ENCODE measurements at regions not wholly inside any gene's neighbourhood (a gene's known extent, or its start where the extent isn't known, plus 50 kb on each side); places are given as distances from the start of the nearest gene placed in this dataset.

- H3K79me2 ChIP-seq (ENCODE audit: control insufficient read depth, insufficient read depth, low read length) = no peaks in the 10 kb centered on the region
- no peaks in the 10 kb centered on the region for H4K20me1 ChIP-seq (ENCODE audit: control insufficient read depth, extremely low read depth, insufficient read depth, low read length)
- no peak overlapping the region for H3K27ac ChIP-seq (ENCODE audit: control insufficient read depth, insufficient read depth, low read length)
- H3K4me1 ChIP-seq (ENCODE audit: control insufficient read depth, extremely low read depth, insufficient read depth, low read length) = no peaks in the 10 kb centered on the region
- peaks cover 6% of the 10 kb centered on the region for H3K27me3 ChIP-seq (ENCODE audit: control insufficient read depth, extremely low read depth, insufficient read depth, low read length)
- no peak for DNase-seq (ENCODE audit: low read depth, low spot score)
- TF ChIP-seq CTCF (optimal IDR thresholded peaks at IDR 0.05 in 1 of 3, IDR thresholded peaks at IDR 0.05 in 1 of 3, conservative IDR thresholded peaks at IDR 0.05 in 1 of 3; ENCODE audit: extremely low read depth in 1 of 3, insufficient read depth in 2 of 3, low read length in 3 of 3) (no peak), EZH2 (IDR thresholded peaks at IDR 0.05; ENCODE audit: low read length) (no peak)
- dilution Hi-C loops (cut with MboI; ENCODE audit: extremely low pct_ligation_motif_present, low sequenced_read_pairs) = no loop called here
- no peak overlapping the region for H2AFZ ChIP-seq (ENCODE audit: control insufficient read depth, low read length)
- no peak overlapping the region for H3K4me3 ChIP-seq (ENCODE audit: control insufficient read depth in 2 of 3, extremely low read depth in 1 of 3, insufficient read depth in 2 of 3, low read depth in 1 of 3, low read length in 3 of 3)
- no peaks in the 10 kb centered on the region for H3K9me1 ChIP-seq (ENCODE audit: control insufficient read depth, extremely low read depth, insufficient read depth, low read length)
- H3K36me3 ChIP-seq (ENCODE audit: control insufficient read depth in 2 of 2, extremely low read depth in 1 of 2, insufficient read depth in 2 of 2, low read length in 2 of 2) = no peaks in the 10 kb centered on the region
- no peak overlapping the region for H3K9ac ChIP-seq (ENCODE audit: control insufficient read depth, extremely low read depth, insufficient read depth, low read length)
- no peak overlapping the region for H3K4me2 ChIP-seq (ENCODE audit: control insufficient read depth, extremely low read depth, insufficient read depth, low read depth, low read length)
- no peaks in the 10 kb centered on the region for H3K9me3 ChIP-seq (ENCODE audit: control insufficient read depth, low read depth, low read length)
- FAIRE-seq = no peak
Measured at GRCh38 chr1:29506678-29507225, 270.4 kb downstream of the PTPRU start.

- Histone ChIP-seq H3K79me2 (ENCODE audit: control insufficient read depth, insufficient read depth, low read length) (no peaks in the 10 kb centered on the region), H3K9me1 (ENCODE audit: control insufficient read depth, extremely low read depth, insufficient read depth, low read length) (no peaks in the 10 kb centered on the region), H3K9ac (ENCODE audit: control insufficient read depth, extremely low read depth, insufficient read depth, low read length) (no peak overlapping the region), H3K9me3 (ENCODE audit: control insufficient read depth, low read depth, low read length) (no peaks in the 10 kb centered on the region), H3K4me3 (ENCODE audit: control insufficient read depth in 2 of 3, extremely low read depth in 1 of 3, insufficient read depth in 2 of 3, low read depth in 1 of 3, low read length in 3 of 3) (no peak overlapping the region), H4K20me1 (ENCODE audit: control insufficient read depth, extremely low read depth, insufficient read depth, low read length) (no peaks in the 10 kb centered on the region), H3K4me1 (ENCODE audit: control insufficient read depth, extremely low read depth, insufficient read depth, low read length) (no peaks in the 10 kb centered on the region), H3K27me3 (ENCODE audit: control insufficient read depth, extremely low read depth, insufficient read depth, low read length) (peaks cover 4% of the 10 kb centered on the region), H2AFZ (ENCODE audit: control insufficient read depth, low read length) (no peak overlapping the region), H3K27ac (ENCODE audit: control insufficient read depth, insufficient read depth, low read length) (no peak overlapping the region), H3K4me2 (ENCODE audit: control insufficient read depth, extremely low read depth, insufficient read depth, low read depth, low read length) (no peak overlapping the region), H3K36me3 (ENCODE audit: control insufficient read depth in 2 of 2, extremely low read depth in 1 of 2, insufficient read depth in 2 of 2, low read length in 2 of 2) (no peaks in the 10 kb centered on the region)
- no peak for FAIRE-seq
- TF ChIP-seq CTCF (optimal IDR thresholded peaks at IDR 0.05 in 1 of 3, IDR thresholded peaks at IDR 0.05 in 1 of 3, conservative IDR thresholded peaks at IDR 0.05 in 1 of 3; ENCODE audit: extremely low read depth in 1 of 3, insufficient read depth in 2 of 3, low read length in 3 of 3) = no peak
- no peak for TF ChIP-seq EZH2 (IDR thresholded peaks at IDR 0.05; ENCODE audit: low read length)
- no peak for DNase-seq (ENCODE audit: low read depth, low spot score)
- dilution Hi-C loops (cut with MboI; ENCODE audit: extremely low pct_ligation_motif_present, low sequenced_read_pairs) = no loop called here
Measured at GRCh38 chr1:29505532-29506220, 269.4 kb downstream of the PTPRU start.

Measured in keratinocyte (primary cell).